HG02588 (cell line): ENCODE measurements at regions not wholly inside any gene's neighbourhood (a gene's known extent, or its start where the extent isn't known, plus 50 kb on each side); places are given as distances from the start of the nearest gene placed in this dataset.

Experiments used
- ATAC-seq: cut with Tn5 transposase; IDR thresholded peaks from one replicate; pipeline ENCODE4 v1.9.1; 2021; ENCODE audit warnings: mild to moderate bottlenecking, moderate library complexity; ENCODE audit not compliant: unreplicated experiment

GRCh38 chr5:61621202-61621650 lies 289.2 kb downstream of the ZSWIM6 start:
- ATAC-seq: no peak

- no peak for ATAC-seq
Measured at GRCh38 chr5:61622156-61622555, 290.1 kb downstream of the ZSWIM6 start.

GRCh38 chr5:61623401-61624069 lies 291.5 kb downstream of the ZSWIM6 start:
- ATAC-seq: no peak

DNA sequence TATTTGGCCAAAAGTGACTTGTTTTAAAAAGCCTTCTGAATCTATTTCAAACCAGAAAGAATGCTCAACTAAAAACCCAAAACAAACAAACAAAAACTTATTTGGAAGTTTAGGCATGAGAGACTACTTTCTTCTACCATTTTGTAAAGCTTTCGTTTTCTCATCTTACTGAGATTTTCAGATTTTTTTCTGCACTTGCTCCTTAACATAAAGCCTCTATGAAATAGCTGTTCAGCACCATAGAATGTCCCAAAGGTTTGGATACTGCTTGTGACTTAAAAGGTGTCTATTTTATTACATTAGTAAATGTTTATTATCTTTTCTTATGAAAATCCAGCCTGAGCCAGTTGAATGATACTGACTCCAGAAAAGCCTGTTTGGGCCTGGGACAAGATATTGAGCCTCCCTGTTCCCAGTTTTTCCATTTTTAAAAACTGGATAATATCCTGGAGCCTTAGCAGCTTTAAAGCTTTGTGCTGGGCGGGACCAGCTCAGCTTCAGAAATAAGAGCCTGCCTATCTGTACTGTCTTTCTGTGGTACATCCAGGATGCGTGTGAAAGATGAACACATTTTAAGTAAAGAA lies 292.6 kb downstream of the ZSWIM6 start:
- ATAC-seq: no peak

DNA sequence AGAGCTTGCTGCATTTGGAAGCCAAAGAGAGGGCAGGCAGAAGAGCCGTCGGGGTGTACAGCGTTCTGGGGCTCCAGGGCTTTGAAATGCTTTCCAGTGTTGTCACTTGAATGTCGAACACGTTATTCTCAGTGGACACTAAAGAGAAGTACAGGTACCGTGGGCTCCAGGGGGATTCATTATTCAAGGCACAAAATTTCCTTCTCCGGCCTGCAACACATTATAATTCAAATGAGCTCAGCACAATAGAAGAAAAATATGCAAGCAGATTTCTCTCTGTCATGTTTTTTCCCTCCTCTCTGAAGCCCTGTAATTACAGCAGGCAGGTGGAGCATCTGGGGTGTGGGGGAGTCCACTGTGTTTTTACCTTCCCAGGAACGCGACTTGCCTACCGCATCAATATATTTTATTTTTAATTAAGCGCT lies 293.1 kb downstream of the ZSWIM6 start:
- ATAC-seq: no peak

DNA sequence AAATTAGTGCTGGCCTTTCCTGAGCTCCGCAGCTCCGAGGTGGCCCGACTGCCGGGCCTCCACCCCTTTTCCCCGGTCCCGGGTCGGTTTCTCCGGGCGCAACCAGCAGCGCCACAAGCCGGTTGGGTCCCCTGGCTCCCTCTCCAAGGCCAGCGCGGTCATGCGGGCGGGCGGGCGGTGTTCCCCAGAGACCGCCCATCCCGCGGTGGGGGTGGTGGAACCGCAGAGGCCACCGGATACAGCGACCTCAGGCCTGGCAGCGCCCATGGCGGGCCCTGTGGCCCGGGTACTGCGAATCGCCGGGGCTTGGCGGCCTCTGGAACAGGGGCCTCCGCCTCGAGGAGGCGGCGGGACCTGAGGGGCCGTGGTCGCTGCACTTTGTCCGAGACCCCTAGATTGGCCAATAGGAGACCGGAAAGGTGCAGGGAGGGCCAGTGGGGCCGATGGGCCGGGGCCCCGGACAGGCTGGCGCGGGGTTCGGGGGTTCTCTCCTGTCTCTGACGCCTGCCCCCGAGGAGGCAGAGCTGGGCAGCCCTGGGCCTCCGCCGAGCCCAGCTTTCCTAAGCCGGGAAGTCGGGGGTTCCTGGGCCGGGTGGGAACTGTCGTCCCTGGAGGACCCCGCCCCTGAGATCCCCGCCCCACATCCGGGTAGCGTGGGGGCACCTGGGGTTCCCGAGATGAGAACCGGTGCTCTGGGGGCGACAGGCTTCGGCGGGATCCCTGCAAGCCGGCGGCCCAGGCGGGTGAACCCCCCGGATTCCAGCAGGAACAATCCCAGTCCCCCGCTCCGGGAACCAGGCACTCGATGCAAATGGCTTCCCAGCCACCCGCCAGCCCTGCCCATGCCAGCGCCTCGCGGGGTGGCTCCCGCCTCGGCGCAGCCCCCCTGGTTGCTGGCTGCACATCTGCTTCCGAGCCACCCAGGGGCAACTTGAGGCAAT lies 293.9 kb downstream of the ZSWIM6 start:
- no peak for ATAC-seq

GRCh38 chr5:61626639-61627282 lies 294.7 kb downstream of the ZSWIM6 start:
- no peak for ATAC-seq

DNA sequence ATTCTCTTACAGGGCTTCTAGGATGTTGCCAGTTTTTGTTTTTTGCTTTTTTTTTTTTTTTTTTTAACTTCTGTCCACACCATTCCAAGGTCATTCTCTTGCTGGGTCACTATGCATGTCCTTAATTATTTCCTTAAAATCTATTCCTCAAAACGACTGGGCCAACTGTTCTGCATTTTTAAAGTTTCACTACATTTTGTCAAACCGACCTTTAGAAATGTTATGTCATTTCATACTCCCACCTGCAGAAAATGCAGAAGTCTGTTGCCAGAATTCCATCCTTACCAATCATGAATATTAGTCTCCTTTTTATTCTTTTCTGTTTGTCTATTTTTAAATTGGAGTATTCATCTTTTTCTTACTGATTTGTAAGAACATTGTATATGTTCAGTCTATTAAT lies 295.5 kb downstream of the ZSWIM6 start:
- no peak for ATAC-seq

DNA sequence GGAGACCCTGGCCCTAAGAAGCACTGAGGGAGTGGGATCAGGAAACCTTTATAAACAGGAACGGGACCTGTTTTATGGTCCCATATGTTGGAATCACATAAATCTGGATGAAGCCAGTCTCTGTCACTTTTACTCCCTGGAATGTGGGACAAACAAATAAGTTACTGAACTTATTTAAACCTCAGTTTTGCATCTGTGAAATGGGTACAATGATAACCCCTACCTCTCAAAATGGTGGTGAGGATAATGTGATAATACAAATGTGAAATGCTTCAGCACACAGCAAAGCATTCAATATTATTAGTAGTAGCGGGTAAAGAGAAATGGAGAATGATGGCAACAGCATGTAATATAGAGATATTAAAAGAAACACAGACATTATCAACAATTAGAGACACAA lies 298.9 kb downstream of the ZSWIM6 start:
- ATAC-seq: no peak

GRCh38 chr5:61631438-61631941 lies 299.4 kb downstream of the ZSWIM6 start:
- no peak for ATAC-seq

- no peak for ATAC-seq
Measured at GRCh38 chr5:61632064-61632463, 300.0 kb downstream of the ZSWIM6 start.

- no peak for ATAC-seq
Measured at GRCh38 chr5:61635271-61635670, 303.2 kb downstream of the ZSWIM6 start.

DNA sequence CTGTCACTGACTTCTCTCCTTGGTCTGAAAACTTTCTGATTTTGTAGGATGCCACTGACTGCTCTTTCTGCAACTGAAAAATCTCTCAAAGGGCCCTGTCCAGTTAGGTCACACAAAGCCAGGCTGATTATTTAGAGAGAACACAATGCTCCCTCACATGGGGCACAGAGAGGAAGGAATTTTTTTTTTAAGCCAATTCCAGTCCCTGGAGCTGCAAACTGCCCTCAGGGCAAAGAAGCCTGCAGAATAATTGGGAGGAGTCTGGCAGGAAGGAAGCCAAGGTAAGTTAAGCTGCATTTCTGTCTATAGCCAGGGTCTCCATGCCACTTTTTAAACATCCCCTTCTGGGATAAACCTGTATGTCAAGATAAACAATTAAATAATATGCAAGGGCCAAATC lies 305.5 kb downstream of the ZSWIM6 start:
- no peak for ATAC-seq

- ATAC-seq: no peak
Measured at GRCh38 chr5:61638476-61638875, 306.4 kb downstream of the ZSWIM6 start.

- ATAC-seq: no peak
Measured at GRCh38 chr5:61640179-61641021, 308.3 kb downstream of the ZSWIM6 start.

DNA sequence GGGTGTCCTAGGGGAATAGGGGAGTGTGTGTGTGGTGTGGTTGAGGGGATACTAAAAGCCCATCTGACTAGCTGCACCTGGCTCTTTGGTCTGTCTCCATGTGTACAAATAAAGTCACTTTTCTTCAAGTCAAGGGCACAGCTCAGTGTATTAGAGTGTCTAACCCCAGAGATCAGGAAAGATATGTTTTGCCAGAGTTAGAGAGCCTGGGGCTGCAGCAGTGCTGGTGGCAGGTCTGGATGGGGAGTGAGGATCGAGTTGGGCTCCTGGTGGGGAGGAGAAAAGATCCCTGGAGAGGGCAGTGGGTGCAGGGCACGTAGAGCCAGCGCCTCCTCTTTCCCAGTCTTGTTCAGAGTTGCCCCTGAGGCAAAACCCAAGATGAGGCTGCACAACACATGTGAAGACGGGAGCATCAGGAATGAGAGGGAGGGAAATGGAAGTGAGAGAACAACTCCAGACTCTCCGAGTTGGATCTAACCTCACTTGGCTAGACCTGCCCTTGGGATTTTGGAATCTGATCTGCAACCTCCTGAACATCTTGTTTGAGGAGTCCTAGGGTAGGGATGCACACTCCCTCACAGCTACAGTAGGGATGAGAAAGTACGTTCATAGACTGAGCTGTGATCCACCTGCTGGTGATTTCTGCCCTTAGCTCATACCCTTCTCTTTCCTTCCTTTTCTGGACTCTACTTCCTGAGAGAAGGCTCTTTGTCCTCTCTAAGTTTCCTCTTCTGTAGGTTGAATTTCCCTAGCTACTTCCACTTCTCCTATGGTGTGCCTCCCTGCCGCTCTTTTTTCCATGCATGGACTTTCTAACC lies 309.9 kb downstream of the ZSWIM6 start:
- no peak for ATAC-seq

DNA sequence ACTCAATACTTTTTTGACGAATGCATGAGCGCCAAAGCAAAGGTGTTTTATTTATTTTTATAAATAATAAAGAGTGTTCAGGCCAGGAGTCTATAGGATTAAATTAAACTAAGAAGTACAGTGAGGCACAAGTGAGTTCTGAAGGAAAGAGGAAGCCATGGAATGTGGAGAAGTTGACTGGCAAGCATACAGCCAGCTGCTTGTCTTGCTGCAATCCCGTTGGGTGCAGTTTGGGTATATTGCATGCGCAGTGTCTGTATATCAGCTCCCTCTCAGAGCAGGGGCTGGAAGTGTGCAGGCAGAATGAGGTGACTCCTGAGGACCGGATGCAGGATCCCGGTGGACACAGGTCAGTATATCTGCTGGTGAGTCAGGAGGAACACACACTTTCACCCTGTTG lies 315.6 kb downstream of the ZSWIM6 start:
- no peak for ATAC-seq

GRCh38 chr5:61649231-61649630 lies 317.2 kb downstream of the ZSWIM6 start:
- ATAC-seq: no peak

DNA sequence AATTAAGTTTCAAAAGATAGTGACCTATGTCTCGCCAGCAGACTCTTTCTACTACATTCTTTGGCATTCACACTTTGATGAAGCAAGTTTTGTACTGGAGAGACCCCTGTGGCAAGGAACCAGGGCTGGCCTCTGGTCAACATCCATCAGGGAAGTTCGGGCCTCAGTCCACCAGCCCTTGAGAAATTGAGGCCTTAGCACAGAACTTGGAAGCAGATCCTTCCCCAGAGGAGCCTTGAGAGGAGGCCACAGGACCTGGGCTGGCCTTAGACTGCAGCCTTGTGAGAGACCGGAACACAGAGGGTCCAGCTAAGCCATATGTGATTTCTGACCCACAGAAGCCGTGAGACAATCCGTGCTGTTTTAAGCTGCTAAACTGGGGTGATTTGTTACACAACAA lies 317.9 kb downstream of the ZSWIM6 start:
- ATAC-seq: no peak
